22Rv1 (cell line): ENCODE measurements at regions not wholly inside any gene's neighbourhood (a gene's known extent, or its start where the extent isn't known, plus 50 kb on each side); places are given as distances from the start of the nearest gene placed in this dataset.

Experiments used
- ZFX ChIP-seq: fragments of 450-650 bp; IDR thresholded peaks from 2 replicates; pipeline ENCODE4 v1.6.1; 2017; ENCODE audit warnings: antibody characterized with exemption, borderline replicate concordance
- TF ChIP-seq, protein P1 (sequence below): fragments of 450-650 bp; IDR thresholded peaks from 2 replicates; pipeline ENCODE4 v1.5.1; 2017; ENCODE audit warnings: mild to moderate bottlenecking

GRCh38 chr3:182732232-182733015 is 60.9 kb upstream of the ATP11B start:
- TF ChIP-seq, protein P1, sequence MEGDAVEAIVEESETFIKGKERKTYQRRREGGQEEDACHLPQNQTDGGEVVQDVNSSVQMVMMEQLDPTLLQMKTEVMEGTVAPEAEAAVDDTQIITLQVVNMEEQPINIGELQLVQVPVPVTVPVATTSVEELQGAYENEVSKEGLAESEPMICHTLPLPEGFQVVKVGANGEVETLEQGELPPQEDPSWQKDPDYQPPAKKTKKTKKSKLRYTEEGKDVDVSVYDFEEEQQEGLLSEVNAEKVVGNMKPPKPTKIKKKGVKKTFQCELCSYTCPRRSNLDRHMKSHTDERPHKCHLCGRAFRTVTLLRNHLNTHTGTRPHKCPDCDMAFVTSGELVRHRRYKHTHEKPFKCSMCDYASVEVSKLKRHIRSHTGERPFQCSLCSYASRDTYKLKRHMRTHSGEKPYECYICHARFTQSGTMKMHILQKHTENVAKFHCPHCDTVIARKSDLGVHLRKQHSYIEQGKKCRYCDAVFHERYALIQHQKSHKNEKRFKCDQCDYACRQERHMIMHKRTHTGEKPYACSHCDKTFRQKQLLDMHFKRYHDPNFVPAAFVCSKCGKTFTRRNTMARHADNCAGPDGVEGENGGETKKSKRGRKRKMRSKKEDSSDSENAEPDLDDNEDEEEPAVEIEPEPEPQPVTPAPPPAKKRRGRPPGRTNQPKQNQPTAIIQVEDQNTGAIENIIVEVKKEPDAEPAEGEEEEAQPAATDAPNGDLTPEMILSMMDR = no peak
- no peak for TF ChIP-seq ZFX
